Liver (tissue), 8 donors: ENCODE measurements at regions not wholly inside any gene's neighbourhood (a gene's known extent, or its start where the extent isn't known, plus 50 kb on each side); places are given as distances from the start of the nearest gene placed in this dataset.
A peak's percentile ranks its signal among the peaks of the same experiment; 100 is the strongest.

Source experiments
- DNase-seq: peaks from one replicate; pipeline ENCODE4 v3.0.0-alpha.2; 2017; ENCODE audit warnings: low spot score
- H3K27ac ChIP-seq, 2 donors: one replicate each; pipeline ENCODE4 v1.7.0; 2013; ENCODE audit warnings: inconsistent platforms in 2 of 2, low read length in 2 of 2, control low read depth in 1 of 2, low read depth in 1 of 2, mild to moderate bottlenecking in 1 of 2
- H3K27me3 ChIP-seq, 4 donors: one replicate each; pipeline versions ENCODE4 v1.6.1 to v1.7.0; 2013; ENCODE audit warnings: low read length in 3 of 4, inconsistent platforms in 1 of 4, mild to moderate bottlenecking in 1 of 4, moderate library complexity in 1 of 4; ENCODE audit not compliant: control insufficient read depth in 4 of 4, insufficient read depth in 4 of 4
- H3K36me3 ChIP-seq, 4 donors: one replicate each; pipeline versions ENCODE4 v1.6.1 to v1.7.0; 2013; ENCODE audit warnings: low read length in 3 of 4, mild to moderate bottlenecking in 3 of 4, low read depth in 1 of 4, moderate library complexity in 1 of 4; ENCODE audit not compliant: control insufficient read depth in 4 of 4, insufficient read depth in 3 of 4
- H3K4me1 ChIP-seq, 4 donors: one replicate each; pipeline versions ENCODE4 v1.6.1 to v1.7.0; 2013; ENCODE audit warnings: low read length in 3 of 4, mild to moderate bottlenecking in 3 of 4, moderate library complexity in 1 of 4; ENCODE audit not compliant: control insufficient read depth in 4 of 4, insufficient read depth in 4 of 4
- H3K4me3 ChIP-seq, 3 donors: one replicate each; pipeline versions ENCODE4 v1.6.1 to v1.7.0; 2013; ENCODE audit warnings: low read length in 3 of 3, control low read depth in 1 of 3, low read depth in 1 of 3, mild to moderate bottlenecking in 1 of 3
- H3K9ac ChIP-seq, 2 donors: one replicate each; pipeline ENCODE4 v1.7.0; 2013; ENCODE audit warnings: low read length in 2 of 2, mild to moderate bottlenecking in 2 of 2, moderate library complexity in 2 of 2, control low read depth in 1 of 2, low read depth in 1 of 2
- H3K9me3 ChIP-seq, 4 donors: one replicate each; pipeline versions ENCODE4 v1.6.1 to v1.7.0; 2013; ENCODE audit warnings: low read length in 3 of 4; ENCODE audit not compliant: control insufficient read depth in 4 of 4
- ATF3 ChIP-seq: IDR thresholded peaks from 2 replicates; pipeline ENCODE4 v1.6.1; 2016; ENCODE audit warnings: antibody characterized with exemption
- CTCF ChIP-seq: fragments of 150-350 bp; IDR thresholded peaks from 2 replicates; pipeline ENCODE4 v1.5.1; 2017; ENCODE audit warnings: improper control_type of control experiment, low read depth, low read length; ENCODE audit not compliant: missing input control
- EGR1 ChIP-seq, 2 donors: IDR thresholded peaks; 2 replicates each; pipeline ENCODE4 v1.6.1; 2016 to 2018; ENCODE audit warnings: antibody characterized with exemption in 2 of 2, low read depth in 2 of 2
- FOXA1 ChIP-seq: IDR thresholded peaks from 2 replicates; pipeline ENCODE4 v1.6.1; 2016; ENCODE audit warnings: antibody characterized with exemption
- FOXA2 ChIP-seq: IDR thresholded peaks from 2 replicates; pipeline ENCODE4 v1.6.1; 2016; ENCODE audit warnings: antibody characterized with exemption
- GABPA ChIP-seq, 2 donors: IDR thresholded peaks in 1 of 2; conservative IDR thresholded peaks in 1 of 2; 2 replicates each; pipeline ENCODE4 v1.6.1; 2016; ENCODE audit warnings: antibody characterized with exemption in 2 of 2, mild to moderate bottlenecking in 1 of 2, moderate library complexity in 1 of 2
- HNF4A ChIP-seq, 2 donors: conservative IDR thresholded peaks; 2 replicates each; pipeline ENCODE4 v1.6.1; 2016; ENCODE audit warnings: antibody characterized with exemption in 2 of 2, mild to moderate bottlenecking in 2 of 2
- HNF4G ChIP-seq: IDR thresholded peaks from 2 replicates; pipeline ENCODE4 v1.6.1; 2016; ENCODE audit warnings: antibody characterized with exemption
- JUND ChIP-seq, 2 donors: IDR thresholded peaks; 2 replicates each; pipeline ENCODE4 v1.6.1; 2016; ENCODE audit warnings: antibody characterized with exemption in 2 of 2
- MAX ChIP-seq: IDR thresholded peaks from 2 replicates; pipeline ENCODE4 v1.6.1; 2016; ENCODE audit warnings: antibody characterized with exemption
- NR2F2 ChIP-seq: IDR thresholded peaks from 2 replicates; pipeline ENCODE4 v1.6.1; 2016; ENCODE audit warnings: antibody characterized with exemption
- RAD21 ChIP-seq, 2 donors: IDR thresholded peaks; 2 replicates each; pipeline ENCODE4 v1.6.1; 2016; ENCODE audit warnings: antibody characterized with exemption in 2 of 2, mild to moderate bottlenecking in 2 of 2
- REST ChIP-seq: IDR thresholded peaks from 2 replicates; pipeline ENCODE4 v1.6.1; 2016; ENCODE audit warnings: antibody characterized with exemption, mild to moderate bottlenecking
- RXRA ChIP-seq, 2 donors: IDR thresholded peaks; 2 replicates each; pipeline ENCODE4 v1.6.1; 2017 to 2018; ENCODE audit warnings: antibody characterized with exemption in 2 of 2, mild to moderate bottlenecking in 1 of 2
- SP1 ChIP-seq: IDR thresholded peaks from 2 replicates; pipeline ENCODE4 v1.6.1; 2018; ENCODE audit warnings: antibody characterized with exemption, mild to moderate bottlenecking
- TAF1 ChIP-seq: conservative IDR thresholded peaks from 2 replicates; pipeline ENCODE4 v1.6.1; 2016; ENCODE audit warnings: antibody characterized with exemption, mild to moderate bottlenecking
- YY1 ChIP-seq: IDR thresholded peaks from 2 replicates; pipeline ENCODE4 v1.6.1; 2016; ENCODE audit warnings: antibody characterized with exemption, mild to moderate bottlenecking
- ZBTB33 ChIP-seq: IDR thresholded peaks from 2 replicates; pipeline ENCODE4 v1.6.1; 2016; ENCODE audit warnings: antibody characterized with exemption
- WGBS: extraction: QIAGEN DNeasy Blood & Tissue Kit; methylation state at CpG from one replicate; pipeline ENCODE4 v1.1.7; 2013; 5-methylcytosine and 5-hydroxymethylcytosine counted together
- donor health status: healthy.
- donor health status: healthy.
- donor health status: healthy.
- donor health status: healthy.
- donor health status: healthy.

GRCh38 chr21:43335119-43335518 lies 91.8 kb downstream of the SIK1 start:
- no peaks in the 10 kb centered on the region for H3K9me3 ChIP-seq
- H3K4me3 ChIP-seq: no peak overlapping the region
- H3K4me1 ChIP-seq: peaks cover 0 to 5% (median 4%) of the 10 kb centered on the region in 4 donors
- TF ChIP-seq ZBTB33: no peak
- no peak for TF ChIP-seq MAX
- TF ChIP-seq FOXA1: no peak
- no peak for TF ChIP-seq HNF4G
- TF ChIP-seq TAF1: no peak
- H3K27ac ChIP-seq: no peak overlapping the region
- no peaks in the 10 kb centered on the region for H3K36me3 ChIP-seq
- no peak overlapping the region for H3K9ac ChIP-seq
- WGBS: 94% methylated on average over 10 of the region's 10 CpGs
- H3K27me3 ChIP-seq: no peaks in the 10 kb centered on the region
- DNase-seq: no peak

- Histone ChIP-seq H3K9ac (no peak overlapping the region), H3K4me3 (no peak overlapping the region)
- DNase-seq: no peak
Measured at GRCh38 chr21:43334214-43334958, 92.5 kb downstream of the SIK1 start.

More at GRCh38 chr21:43334214-43334958, 92.5 kb downstream of the SIK1 start:
- peak overlapping the region in 1 of 2 donors; percentile 38 for H3K27ac ChIP-seq
- WGBS: 93% methylated on average over 16 of the region's 16 CpGs
- H3K27me3 ChIP-seq: no peaks in the 10 kb centered on the region
- H3K4me1 ChIP-seq: peaks cover 0 to 4% (median 0%) of the 10 kb centered on the region in 4 donors
- TF ChIP-seq CTCF (no peak), RXRA (IDR thresholded peaks at IDR 0.05) (no peak), ATF3 (no peak), HNF4G (no peak), MAX (no peak), HNF4A (conservative IDR thresholded peaks at IDR 0.05) (no peak), ZBTB33 (no peak), REST (no peak), TAF1 (no peak), RAD21 (IDR thresholded peaks at IDR 0.05) (no peak), FOXA2 (no peak), SP1 (no peak), JUND (IDR thresholded peaks at IDR 0.05) (no peak), EGR1 (IDR thresholded peaks at IDR 0.05; ENCODE audit: low read depth in 2 of 2) (no peak), NR2F2 (no peak), FOXA1 (no peak), YY1 (no peak), GABPA (IDR thresholded peaks at IDR 0.05 in 1 of 2, conservative IDR thresholded peaks at IDR 0.05 in 1 of 2) (no peak)
- H3K9me3 ChIP-seq: no peaks in the 10 kb centered on the region
- no peaks in the 10 kb centered on the region for H3K36me3 ChIP-seq
